T1000 (cell line): ENCODE measurements at regions not wholly inside any gene's neighbourhood (a gene's known extent, or its start where the extent isn't known, plus 50 kb on each side); places are given as distances from the start of the nearest gene placed in this dataset.
"Not testable (repeated sequence)": the region's sequence is repeated elsewhere in the genome, so short reads cannot be mapped to it uniquely, and the experiment has no call there.

Source experiments
- DNase-seq: peaks from one replicate; lab custom pipeline; 2025; ENCODE audit warnings: mixed read lengths; lab: John Stamatoyannopoulos, UW

DNA sequence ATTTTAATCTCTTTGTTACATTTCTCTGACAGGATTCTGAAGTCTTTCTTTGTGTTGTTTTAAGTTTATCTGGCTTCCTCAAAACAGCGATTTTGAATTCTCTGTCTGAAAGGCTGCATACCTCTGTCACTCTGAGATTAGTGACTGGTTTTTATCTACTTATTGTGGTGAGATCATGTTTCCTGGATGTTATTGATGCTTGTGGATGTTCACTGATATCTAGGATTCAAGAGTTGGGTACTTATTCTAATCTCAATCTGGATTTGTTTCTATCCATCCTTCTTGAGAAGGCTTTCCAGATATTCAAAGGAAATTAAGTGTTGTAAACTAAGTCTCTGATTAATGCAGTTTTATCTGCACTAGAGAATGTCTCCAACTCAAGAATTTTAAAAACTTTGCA, 1076.1 kb upstream of the ADGRB3 start:
- no peak for DNase-seq

DNA sequence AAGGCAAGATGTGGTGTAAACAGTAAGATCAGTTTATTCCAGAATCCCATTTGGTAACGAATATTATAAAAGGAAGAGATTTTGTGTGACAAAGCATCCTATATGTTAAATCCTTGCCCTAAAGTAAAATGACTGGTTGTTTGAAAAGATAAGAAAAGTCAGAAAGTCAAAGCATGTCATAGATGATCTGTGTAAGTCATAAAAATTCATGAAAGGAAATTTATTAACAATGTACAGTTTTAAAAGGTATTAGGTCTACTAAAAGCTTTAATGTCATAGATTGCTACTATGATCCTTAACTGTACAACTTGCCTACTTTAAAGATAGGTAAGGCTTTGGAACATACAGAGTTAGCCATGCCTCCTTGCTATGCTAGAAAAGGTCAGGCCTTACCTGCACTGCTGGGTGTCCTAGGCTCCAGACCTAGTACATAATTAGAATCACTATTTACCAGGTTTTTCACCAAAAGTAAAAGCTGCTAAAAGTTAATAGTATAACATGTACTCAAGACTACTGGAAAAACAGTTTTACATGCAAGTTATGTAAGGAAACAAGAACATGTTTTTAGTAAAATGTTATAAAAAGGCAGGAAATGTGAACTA, 1090.1 kb upstream of the ADGRB3 start:
- DNase-seq = no peak

DNA sequence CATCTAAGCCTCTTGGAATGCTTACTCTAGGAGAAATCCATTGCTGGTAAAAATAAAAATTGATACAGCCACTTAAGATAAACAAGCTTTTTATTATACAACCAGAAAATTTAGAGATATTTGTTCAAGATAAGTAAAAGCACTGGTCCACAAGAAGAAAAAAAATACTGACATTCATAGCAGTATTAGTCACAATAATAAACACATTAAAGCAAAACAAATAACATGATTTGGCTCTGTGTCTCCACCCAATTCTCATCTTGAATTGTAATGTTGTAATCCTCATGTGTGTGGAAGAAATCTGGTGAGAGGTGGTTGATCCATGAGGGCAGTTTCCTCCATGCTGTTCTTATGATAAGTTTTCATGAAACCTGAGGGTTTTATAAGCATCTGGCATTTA, 1093.5 kb upstream of the ADGRB3 start:
- no peak for DNase-seq

DNA sequence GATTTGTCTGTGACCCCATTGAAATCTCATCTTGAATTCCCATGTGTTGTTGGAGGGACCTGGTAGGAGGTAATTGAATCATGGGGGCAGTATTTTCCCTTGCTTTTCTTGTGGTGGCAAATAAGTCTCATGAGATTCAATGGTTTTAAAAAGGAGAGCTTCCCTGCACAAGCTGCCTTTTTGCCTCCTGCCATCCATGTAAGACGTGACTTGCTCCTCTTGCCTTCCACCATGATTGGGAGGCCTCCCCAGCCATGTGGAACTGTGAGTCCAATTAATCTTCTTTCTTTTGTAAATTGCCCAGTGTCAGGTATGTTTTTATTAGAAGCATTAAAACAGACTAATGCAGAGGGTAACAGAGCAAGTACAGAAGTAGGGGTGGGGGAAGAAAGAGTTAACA, 1097.0 kb upstream of the ADGRB3 start:
- DNase-seq = no peak

DNA sequence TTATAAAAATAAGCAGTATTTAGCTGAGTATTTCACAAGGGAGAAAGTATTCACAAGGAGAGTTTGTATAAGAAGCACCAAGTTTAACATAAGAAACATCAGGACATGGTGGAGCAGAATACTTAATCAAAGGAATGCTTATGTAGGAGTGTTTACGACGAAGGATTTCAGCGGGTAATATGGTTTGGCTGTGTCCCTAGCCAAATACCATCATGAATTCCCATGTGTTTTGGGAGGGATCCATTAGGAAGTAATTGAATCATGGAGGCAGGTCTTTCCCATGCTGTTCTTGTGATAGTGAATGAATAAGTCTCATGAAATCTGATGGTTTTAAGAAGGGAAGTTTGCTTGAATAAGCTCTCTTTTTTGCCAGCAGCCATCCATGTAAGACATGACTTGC, 1099.1 kb upstream of the ADGRB3 start:
- no peak for DNase-seq

DNA sequence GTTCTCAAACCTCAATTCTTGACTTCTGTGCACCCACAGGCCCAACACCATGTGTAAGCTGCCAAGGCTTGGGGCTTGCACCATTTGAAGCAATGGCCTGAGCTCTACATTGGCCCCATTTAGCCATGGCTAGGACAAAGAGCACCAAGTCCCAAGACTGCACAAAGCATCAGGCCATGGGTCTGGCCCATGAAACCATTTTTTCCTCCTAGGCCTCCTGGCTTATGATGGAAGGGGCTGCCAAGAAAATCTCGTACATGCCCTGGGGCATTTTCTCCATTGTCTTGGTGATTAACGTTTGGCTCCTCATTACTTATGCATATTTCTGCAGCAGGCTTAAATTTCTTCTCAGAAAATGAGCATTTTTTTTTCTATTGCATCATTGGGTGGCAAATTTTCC, 1128.7 kb upstream of the ADGRB3 start:
- no peak for DNase-seq

DNA sequence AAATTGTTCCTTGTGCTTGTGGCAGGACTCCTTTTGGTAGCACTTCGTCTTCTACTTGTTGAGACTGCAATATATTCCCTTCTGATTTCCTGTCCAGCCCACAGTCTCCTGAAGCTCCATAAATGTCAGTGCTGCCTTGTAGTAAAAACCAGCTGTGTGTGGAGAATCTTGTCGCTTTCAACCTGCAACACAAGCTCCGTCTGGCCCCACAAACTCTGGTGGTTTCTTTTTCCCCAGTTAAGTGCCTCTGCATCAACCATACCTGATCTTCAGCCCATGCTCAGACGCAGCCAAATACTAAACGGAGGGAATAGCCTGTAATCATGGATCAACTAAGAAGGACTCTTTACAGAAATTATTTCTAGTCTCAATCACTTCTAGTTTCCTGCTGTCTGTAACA, 1133.3 kb upstream of the ADGRB3 start:
- no peak for DNase-seq

DNA sequence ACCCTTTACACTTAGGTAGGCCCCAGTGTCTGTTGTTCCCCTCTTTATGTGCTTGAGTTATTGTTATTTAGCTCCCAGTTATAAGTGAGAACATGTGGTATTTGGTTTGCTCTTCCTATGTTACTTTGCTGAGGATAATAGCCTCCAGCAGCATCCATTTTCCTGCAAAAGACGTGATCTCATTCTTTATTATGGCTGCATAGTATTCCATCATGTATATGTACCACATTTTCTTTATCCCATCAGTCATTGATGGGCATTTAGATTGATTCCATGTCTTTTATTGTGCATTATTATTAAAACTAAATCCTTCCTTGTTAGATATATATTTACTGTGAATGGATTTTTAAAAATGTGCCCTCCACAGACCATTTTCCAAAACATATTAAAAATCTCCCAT, 1137.3 kb upstream of the ADGRB3 start:
- DNase-seq = no peak

DNA sequence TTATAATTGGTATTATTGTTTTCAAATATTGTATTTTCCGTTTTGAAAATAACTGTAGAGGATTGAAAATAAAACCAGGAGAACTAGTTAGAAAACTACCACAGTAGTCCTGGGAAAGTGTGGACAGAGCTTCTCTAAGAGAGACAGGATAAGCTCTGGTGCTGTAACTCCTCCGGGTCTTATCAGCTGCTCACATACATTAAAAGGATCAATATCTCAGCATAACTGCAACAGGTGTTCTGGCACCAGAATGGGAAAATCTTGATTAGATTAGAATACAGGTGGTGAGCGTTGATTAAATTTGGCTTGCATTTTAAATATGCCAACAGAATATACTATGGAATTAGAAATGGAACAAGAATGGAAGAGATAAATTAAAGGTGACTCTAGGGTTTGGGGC, 1138.9 kb upstream of the ADGRB3 start:
- no peak for DNase-seq

DNA sequence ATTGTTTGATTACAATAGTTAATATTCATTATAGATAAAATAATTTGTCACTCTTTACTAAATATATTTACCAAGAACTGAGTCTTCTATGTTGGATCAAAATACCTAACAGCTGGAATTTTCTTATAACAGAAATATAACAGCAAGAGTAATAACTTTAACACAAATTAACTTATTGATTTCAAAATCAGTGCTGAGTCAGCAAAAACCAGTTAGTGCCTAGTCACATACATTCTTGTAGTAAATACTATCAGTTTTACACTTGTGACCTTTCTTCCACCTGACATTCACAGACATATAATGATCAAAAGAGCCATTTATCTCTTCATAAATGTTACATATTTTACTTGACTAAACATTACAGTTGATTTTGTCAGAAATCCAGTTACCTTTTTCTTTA, 1141.4 kb upstream of the ADGRB3 start:
- DNase-seq = no peak

DNA sequence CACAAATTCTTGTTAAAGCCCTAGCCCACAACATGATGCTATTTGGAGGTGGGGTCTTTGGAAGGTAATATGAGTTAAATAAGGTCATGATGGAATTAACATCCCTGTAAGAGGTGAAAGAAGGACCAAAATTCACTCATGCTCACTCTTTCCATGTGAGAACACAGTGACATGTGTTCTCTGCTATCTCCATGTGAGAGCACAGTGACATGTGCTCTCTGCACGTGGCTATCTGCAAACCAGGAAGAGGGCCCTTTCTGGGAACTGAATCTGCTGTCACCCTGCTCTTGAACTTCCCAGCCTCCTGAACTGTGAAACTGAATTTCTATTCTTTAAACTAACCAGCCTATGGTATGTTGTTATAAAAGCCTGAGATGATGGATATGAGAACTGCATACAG, 1159.4 kb upstream of the ADGRB3 start:
- no peak for DNase-seq

DNA sequence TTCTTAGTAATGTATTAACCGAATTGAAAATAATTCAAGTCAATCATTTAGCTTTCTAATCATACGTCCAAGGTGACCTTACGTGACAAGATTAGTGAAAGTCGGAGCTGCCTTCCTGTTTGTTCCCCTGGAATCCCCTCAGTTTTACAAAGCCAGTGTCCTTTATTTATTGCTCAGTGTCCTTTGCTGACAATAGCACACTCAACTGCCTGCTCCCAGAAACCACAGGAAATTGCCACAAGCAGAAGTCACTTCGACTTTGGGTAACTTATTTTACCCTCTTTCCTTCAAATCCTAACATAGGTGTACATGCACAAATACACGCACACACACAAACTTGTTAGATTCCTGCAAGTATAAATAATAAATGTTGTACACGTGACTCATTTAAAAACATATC, 1167.7 kb upstream of the ADGRB3 start:
- no peak for DNase-seq

DNA sequence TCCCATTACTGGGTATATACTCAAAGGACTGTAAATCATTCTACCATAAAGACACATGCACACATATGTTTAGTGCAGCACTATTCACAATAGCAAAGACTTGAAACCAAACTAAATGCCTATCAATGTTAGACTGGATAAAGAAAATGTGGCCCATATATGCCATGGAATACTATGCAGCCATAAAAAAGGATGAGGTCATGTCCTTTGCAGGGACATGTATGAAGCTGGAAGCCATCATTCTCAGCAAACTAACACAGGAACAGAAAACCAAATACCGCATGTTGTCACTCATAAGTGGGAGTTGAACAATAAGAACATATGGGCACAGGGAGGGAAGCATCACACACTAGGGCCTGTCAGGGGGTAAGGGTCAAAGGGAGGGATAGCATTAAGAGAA, 1172.4 kb upstream of the ADGRB3 start:
- DNase-seq = not testable (repeated sequence)

DNA sequence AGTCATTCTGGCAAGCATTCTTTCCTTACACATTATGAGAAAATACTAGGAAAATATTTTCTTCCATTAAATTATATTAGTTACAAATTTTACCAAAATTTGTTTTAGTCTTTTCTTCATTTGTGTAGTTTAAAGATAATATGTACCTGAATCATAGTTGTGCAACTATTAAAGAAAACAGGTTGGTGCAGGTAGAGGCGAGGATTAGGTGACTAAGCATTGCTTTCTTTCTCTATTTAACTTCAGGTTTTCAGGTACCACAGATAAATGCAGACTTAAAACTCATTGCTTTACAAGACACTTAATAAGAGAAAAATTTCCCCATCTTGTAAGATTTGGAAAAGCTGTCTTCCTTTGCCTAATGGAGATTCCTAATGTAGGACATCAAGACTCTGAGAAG, 1175.5 kb upstream of the ADGRB3 start:
- no peak for DNase-seq

DNA sequence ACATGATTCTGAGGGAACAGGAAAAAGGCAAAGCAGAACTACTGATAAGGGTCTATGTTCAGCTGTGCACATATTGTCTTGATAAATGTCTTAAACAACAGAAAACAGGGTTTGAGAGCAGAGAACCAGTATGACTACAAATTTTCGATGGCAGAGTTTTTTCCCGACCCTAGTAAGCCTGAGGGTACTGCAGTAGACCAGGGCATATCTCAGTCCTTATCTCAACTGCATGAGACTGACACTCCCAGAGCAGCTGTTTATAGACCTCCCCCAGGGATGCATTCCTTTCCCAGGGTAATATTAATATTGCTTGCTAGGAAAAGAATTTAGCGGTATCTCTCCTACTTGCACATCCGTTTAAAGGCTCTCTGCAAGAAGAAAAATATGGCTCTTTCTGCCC, 1176.8 kb upstream of the ADGRB3 start:
- DNase-seq = no peak

DNA sequence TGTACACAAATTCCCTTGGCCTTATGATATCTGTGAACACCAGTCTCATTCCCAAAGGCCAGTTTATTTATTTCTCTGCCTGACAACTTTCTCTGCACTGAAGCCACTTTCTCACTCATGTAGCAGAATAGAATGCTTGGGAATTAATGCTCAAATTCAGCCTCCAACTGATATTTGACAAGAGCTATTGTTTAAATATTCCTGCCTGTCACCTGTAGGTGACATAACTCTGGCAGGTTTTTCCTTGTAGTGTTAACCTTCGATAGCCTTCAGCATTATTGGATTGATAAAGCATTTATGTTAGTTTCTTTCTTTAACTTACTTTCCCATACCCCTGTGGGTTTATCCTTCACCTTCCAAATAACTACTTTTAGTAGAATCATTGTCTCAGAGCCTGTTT, 1183.2 kb upstream of the ADGRB3 start:
- no peak for DNase-seq

DNA sequence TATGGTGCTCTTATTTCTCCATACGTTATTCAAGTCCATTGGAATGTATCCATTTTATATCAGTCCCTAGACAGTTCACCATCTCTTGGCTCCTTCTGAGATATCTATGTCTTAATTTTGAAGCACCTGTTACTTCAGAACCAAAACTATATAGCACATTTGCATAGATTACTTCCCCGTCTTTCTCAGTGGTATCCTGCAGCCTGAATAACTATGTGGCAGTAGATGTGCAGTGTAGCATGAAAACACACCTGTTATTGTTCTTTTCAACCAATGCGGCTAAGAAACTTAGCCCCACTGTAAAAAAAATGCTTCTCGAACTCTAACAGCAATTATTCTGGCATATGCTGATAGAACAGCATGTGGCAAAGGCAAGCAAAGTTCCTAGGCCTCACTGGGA, 1184.4 kb upstream of the ADGRB3 start:
- DNase-seq = no peak

DNA sequence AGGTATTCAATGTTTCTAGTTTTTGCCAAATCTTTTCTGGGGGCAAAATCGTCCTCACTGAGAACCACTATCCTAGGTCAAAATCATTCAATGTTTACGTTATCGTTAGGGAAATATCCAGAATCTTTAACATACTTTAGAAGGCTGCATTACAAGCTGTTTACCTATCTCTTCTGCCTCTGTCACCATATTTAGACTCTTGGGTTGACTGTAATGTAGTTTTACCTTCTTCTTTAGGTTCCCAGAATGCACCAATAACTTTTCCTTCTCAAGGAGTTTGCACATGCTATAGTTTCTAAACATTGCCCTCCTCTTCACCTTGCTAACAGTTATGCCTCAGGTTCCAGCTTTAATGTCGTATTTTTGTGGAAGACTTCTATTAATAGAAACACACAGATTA, 1185.5 kb upstream of the ADGRB3 start:
- DNase-seq = no peak

DNA sequence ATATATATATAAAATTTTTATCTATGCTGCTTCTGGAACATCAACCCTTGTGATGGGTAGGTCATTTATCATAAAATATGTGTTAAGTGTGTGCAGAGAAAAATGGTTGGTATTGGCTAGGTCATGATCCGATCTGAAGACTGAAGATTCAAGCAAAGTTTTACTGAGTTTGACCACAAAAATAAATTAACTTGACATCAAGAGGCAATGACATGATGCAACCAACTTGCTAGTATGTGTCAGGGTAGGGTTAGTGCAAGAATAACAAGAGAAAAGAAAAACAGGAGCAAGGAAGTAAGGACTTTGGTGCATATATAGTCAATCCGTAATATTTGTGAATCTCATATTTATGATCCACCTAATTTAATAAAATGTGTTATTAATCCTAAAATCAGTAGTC, 1202.0 kb upstream of the ADGRB3 start:
- no peak for DNase-seq

DNA sequence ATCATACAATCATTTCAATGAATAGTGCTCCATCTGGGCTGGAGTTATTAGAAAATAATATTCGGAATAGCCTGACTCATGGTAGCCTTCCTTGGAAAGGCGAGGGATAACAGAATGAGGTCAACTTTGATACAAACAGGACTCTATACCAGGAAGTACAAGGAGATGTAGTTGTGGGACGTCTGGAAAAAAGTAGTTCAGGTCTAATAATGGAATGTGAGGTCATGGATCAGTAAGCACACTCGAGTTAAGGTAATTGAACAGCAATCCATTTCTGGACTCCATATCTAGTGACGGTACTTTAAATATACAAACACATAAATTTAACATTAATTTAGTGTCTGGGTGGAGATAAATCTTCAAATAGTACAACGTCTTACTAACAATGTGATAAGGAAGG, 1204.0 kb upstream of the ADGRB3 start:
- no peak for DNase-seq

DNA sequence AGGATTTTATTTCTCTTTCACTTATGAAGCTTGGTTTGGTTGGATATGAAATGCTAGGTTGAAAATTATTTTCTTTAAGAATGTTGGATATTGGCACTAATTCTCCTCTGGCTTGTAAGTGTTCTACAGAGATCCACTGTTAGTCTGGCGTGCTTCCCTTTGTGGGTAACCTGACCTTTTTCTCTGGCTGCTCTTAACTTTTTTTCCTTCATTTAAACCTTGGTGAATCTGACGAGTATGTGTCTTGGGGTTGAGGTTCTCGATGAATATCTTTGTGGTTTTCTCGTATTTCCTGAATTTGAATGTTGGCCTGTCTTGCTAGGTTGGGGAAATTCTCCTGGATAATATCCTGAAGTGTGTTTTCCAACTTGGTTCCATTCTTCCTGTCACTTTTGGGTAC, 1208.4 kb upstream of the ADGRB3 start:
- DNase-seq = not testable (repeated sequence)

DNA sequence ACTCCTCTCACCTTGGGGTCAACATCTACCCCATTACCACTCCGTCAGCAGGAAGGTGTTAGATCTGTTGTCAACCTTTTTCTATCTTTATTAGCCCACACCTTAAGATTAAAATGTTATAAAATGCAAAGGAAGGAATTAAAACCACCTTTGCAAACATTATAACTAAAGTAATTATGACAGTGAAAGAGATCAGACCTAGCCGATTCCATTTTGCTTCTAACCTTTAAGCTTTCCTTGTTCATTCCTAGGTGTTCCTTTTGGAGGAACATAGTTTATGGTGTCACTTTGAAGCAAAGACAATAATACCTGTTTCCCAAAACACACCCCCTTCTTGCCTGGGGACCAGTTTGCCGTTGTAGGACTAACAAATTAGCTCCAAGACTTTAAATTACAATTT, 1223.0 kb upstream of the ADGRB3 start:
- no peak for DNase-seq

DNA sequence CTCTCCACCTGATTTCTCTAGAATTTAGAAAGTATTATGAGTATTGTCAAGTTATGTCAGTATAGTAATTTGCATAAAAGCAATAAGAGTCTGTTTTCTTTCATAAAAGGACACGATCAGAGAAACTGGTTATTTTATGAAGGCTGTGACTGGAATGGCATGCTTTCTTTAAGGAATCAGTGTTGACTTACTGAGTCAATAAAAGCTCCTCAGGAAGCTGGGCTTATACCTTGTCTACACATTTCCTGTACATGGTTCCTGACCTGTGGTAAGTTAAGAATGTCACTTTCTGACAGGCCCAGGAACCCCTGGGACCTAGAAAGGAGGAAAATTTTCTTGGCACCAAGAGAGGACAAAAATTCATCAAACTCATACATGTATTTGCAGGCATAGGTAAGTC, 1224.0 kb upstream of the ADGRB3 start:
- no peak for DNase-seq

DNA sequence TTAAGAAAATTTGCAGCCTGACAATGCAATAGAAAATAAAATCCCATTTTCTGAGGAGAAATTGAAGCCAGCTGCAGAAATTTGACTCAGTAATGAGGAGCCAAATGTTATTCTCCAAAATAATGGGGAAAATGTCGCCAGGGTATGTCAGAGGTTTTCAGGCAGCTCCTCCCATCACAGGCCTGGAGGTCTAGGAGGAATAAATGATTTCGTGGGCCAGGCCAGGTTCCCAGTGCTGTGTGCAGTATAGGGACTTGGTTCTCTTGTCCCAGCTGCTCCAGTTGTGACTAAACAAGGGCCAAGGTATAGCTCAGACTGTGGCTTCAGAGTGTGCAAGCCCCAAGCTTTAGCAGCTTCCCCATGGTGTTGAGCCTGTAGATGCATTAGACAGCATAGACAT, 1240.8 kb upstream of the ADGRB3 start:
- no peak for DNase-seq

DNA sequence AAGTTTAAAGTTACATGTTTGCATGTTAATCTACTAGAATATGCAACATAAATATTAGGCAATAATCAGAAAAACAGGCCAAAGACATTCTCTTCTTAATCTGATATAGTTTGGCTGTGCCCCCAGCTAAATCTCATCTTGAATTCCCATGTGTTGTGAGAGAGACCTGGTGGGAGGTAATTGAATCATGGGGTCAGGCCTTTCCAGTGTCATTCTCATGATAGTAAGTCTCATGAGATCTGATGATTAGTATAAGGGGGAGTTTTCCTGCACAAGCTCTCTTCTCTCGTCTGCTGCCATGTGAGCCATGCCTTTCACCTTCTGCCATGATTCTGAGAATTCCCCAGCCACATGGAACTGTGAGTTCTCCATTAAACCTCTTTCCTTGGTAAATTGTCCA, 1241.7 kb upstream of the ADGRB3 start:
- no peak for DNase-seq
